NOMO-1 (cell line): ENCODE measurements at regions not wholly inside any gene's neighbourhood (a gene's known extent, or its start where the extent isn't known, plus 50 kb on each side); places are given as distances from the start of the nearest gene placed in this dataset.
"Not testable (repeated sequence)": the region's sequence is repeated elsewhere in the genome, so short reads cannot be mapped to it uniquely, and the experiment has no call there.

Source experiments
- DNase-seq, 2 experiments: peaks; one replicate each; lab custom pipeline; 2025; ENCODE audit not compliant: unreplicated experiment in 2 of 2; lab: John Stamatoyannopoulos, UW

DNA sequence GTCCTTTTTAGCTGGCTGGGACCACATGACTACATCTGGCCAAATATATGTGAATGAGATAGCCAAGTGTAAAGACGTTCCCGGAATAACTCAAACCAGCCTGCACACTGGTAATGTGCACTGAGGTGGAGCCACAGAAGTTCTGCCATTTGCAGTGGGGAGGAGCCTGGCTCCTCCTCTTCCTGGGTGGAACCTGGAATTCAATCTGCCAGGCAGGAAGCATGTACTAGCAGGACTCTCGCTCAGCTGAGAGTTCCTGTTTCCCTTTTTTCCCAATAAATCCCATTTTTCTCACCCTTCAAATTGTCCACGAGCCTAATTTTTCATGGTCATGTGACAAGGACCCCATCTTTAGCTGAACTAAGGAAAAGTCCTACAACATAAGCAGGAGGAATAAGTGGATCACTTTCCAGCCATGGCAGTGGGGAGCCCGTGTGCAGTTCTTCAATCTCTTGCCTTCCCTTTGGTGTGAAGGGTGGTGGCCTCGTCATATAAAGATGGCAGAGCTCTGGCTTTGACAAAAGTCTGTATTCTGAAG is 183.2 kb downstream of the UXS1 start:
- no peak for DNase-seq

DNA sequence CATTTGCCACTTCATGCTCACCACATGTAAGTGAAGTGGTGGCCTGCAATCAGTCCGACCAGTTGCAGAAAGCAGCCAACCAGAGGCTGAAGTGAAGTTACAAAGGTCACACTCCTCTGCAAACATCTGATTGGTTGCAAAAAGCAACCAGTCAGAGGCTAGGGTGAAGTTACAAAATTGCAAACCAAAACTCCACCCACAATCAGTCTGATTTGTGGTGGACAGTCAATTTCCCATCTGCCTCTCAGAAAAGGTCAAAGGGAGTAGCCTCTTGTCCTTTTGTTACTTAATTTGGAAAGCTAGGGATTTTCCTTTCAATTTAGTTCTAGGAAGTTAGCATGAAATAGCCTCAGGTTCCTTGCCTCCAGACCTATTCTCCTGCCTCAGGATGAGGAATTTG is 185.0 kb downstream of the UXS1 start:
- DNase-seq = no peak

DNA sequence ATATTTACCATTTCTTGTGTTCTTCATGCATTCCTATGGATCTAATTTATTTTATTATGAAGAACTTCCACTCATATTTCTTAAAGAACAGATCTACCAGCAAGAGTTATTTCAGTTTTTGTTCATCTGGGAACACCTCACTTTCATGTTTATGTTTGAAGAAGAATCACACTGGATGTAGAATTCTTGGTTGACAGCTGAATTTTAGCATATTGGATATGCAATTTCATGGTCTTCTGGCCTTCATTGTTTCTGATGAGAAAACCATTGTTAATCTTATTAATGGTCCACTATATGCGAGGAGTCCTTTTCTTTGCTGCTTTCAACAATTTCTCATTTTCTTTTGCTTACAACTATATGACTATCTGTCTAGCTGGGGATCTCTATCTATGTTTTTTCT is 189.2 kb downstream of the UXS1 start:
- no peak for DNase-seq

DNA sequence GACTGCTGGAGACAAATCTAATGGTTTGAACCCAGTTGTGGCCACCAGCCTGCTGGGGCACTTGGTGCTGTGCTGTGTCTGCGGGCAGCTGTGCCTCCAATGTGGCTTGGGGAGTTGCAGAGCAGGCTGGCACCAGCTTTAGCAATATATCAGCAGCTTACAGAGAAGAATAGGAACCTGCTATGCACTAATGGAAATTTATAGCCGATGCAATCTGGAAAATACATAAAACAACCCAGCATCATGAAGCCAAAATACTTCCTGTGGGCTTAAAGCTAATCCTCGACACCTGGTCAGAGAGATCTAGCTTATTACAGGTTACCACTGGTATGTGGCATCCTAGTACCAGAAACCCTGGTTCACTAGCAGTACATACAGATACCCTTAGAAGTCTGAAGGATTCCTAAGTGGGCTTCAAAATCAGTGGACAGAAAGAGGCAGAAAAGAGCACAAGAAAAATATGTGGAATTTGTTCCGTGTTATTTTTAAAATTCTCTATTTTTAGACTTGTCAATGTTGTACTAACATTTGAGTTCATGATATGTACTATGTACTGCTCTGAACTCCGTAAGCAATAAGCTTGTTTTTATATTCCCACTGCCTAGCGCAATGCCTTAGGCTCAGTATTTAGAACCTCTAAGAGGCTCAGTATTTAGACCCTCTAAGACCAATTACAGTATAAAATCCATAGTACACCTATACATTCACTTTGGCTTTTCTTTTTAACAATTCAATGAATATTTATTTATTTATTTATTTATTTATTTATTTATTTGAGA is 194.7 kb downstream of the UXS1 start:
- DNase-seq = no peak

DNA sequence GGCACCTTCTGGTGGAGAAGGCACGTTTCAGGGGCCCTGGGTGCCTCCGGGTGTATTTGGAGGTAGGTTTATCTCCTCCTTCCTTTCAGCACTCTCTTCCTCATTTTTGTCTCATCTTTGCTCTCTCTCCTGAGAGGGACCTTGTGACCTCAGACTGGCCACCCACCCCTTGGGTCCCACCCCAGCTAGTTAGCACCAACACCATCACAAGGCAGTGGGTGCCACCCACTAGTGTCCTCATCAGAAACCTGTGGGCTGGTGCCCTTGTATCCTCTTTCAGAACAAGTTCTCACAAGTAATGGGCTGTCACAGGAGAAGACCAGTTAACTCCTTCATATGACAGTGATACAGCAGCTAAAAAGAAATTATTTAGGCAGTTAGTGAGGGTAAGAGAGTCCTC is 196.4 kb downstream of the UXS1 start:
- DNase-seq = no peak

DNA sequence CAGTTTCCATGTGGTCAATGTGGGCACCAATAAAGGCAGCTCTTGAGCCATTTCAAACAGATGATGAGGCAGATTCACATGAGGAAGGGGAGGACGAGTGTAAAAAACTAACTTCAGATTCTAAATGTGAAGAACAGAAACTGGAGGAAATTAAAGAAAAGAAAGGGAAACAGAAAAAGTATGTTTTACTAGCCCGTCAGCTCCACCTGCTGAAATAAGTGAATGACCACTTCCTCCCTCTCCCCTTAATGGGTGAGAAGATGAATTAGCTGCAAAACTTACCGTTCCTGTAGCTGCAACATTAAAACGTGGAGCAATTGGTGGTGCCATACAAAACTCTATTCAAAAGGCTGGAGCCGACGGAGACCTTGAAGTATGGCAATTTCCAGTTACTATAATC is 203.5 kb downstream of the UXS1 start:
- DNase-seq = peak in 1 of 2 experiments; percentile 61

DNA sequence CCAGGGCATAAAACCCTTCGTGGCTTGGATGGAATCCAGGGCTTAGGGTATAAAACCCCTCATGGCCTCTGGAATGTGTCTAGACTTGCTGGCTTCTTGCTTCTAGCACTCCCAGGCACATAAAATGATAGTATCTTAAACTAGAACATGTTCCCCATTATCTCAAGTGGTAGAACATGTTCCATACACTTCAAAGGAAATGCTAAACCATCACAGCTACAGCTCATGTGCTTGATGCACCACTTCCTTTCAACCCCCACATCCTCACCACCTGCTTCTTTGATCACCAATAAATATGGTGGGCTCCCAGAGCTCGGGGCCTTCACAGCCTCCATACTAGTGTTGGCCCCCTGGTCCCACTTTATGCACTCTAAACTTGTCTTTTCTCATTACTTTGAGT is 204.3 kb downstream of the UXS1 start:
- not testable (repeated sequence) for DNase-seq

DNA sequence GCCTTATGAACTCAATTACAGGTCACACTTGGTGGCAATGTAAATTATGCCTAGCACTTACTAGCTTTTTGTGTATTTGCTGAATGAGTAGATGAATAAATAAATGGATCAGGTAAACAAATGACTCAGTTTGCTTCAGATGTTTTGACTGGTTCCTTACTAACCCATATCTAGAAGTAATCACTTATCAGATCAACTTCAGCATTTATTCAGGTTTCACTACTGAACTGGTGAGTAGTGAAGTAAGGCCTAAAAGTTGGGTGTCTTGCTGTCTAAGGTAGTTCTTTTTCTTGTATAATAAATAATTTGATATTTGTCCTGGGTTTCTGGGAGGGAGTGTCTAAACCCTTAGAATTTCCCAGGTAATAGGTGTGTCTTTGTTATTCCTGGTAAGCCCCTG is 205.0 kb downstream of the UXS1 start:
- DNase-seq = no peak

DNA sequence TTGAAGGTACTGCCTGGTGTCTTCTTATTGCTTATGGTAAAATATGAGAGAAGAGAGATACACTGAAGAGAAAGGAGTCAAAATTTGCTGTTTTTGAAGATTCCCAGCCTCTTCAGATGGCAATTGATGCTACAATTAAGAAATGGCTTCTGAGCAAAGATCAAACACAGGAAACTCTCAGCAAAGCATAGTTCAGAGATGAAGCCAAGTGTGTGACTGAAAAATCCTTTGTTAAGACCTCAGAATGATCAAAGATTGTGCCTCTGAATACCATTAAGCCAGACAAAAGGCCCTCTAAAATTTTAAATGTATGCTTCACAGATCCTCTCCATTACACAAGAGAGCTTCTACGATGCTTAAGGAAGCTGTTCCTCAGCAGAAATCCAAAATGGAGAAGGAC is 216.3 kb downstream of the UXS1 start:
- DNase-seq = no peak

DNA sequence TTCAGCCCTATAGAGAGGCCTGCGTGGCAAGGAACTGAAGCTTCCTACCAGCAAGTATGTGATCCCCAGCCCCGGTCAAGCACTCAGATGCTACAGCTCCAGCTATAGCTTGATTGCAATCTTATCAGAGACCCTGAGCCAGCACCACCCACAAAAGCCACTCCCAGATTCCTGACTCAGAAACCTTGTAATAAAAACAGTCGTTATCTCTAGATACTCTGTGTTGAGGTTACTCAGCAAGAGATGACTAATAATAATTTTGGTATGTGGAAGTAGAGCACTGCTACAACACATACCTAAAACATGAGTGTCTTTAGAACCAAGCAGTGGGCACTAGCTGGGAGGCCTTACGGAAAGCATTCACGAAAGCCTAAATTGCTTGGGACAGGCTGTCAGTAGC is 216.9 kb downstream of the UXS1 start:
- no peak for DNase-seq

DNA sequence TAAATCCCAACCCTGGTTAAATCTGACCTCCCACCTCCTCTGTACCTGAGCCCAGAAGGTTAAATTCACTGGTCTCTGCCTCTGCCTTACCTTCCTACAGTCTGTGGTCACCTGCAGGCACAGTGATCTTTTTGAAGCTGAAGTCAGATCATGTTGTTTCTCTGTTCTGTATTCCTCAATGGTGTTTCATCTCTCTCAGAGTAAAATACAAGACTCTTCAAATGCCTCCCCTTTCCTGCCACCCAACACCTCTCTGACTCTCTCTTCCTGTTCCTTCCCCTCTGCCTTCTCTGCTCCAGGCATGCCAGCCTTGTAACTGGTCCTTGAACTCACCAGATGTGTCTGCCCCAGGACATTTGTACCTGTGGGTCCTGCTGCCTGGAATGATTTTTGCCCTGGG is 219.3 kb downstream of the UXS1 start:
- DNase-seq = no peak

DNA sequence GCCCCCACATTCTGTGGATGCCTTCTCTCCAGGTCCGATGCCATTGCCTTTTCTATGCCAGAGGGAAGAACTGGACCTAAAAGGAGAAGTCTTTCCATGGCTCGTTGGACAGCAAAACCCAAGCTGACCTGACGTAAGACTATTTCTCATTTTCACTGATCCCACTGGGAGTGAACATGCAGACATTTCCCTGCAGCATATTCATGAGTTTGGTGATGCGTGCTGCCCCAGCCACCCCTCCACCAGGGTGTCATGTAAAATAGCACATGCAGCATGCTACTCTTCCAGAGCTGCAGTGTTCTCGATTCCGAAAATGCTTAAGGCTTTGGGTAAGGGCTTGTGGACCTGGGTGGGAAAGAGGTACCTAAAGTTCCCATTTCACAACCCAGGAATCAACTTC is 221.2 kb downstream of the UXS1 start:
- DNase-seq = no peak

DNA sequence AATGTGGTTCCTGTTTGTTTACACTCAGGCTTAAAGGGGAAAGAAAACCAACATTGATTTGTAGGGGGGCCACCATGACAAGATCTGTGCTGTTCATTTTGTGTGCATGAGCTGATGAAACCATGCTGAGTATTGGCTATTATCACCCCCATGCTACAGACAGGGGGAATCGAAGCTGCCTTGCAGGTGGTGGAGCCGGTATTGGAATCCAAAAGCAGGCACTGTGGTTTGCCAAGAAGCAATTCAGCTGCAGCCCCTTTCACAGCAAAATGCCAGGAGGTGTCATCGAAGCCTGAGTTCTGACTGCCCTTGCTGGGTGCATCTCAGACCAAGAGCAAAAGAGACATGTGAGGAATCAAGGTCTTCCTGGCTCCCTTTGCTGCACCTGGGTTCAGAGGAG is 221.9 kb downstream of the UXS1 start:
- no peak for DNase-seq

DNA sequence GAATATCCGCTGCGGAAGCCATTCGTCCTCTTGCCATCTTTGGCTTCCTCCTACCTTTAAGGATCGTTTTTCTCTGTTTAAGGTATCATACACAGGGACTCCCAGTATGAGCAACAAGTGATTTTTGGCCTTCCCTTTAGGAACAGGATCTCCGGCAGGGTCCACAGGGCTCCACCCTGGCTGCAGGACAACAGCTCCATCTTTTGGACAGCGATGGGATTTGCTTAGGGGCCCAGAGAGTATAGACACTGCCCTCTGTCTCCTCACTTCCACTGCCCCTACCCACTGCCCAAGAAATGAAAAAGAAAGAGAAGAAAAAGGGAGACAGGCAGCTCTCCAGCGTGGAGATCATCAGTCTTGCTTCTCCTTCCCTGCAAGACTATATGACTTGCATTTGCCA is 224.5 kb downstream of the UXS1 start:
- no peak for DNase-seq

DNA sequence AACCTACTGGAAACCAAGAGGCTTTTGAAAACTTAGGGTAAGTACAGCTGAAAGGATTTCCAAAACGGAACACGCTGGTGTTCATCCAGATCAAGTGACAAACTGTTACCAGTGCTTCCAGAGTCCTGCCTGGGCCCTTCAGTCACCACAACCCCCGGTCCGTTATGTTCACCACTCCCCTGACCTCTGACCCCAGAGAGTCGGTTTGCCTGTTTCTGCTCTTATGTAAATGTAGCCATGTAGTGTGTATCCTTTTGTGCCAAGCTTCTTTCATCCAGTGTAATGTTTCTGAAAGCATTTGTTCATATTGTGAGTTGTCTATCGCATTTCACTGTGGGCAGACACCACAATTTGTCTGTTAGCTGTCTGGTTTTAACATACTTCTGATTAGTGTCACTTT is 217.5 kb downstream of the NCK2 start:
- no peak for DNase-seq

DNA sequence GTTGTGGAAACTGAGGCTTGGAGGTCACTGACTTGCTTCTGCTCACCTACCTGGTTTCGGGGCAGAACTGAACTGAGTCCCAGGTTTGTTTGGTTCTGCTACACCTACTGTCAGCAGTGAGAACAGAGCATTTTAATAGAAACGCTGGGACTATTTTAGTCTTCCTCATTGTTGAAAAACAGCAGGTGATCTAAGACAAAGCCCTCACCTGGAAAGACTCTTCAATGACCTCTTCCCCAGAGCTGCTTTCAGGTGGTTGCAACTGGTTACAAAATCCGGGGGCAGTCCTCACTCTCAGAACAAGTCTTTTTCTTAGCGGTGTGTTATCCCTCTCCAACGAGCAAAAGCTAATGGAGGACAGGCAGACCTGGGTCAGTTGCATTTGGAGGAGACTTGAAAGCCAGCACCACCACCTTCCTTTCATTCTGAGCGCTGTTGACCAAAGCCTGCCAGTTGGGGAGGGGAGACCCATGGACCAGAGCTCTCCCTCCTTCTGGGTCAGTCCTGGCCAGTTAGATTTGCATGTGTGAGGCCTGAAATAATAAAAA is 217.0 kb downstream of the NCK2 start:
- DNase-seq = no peak

DNA sequence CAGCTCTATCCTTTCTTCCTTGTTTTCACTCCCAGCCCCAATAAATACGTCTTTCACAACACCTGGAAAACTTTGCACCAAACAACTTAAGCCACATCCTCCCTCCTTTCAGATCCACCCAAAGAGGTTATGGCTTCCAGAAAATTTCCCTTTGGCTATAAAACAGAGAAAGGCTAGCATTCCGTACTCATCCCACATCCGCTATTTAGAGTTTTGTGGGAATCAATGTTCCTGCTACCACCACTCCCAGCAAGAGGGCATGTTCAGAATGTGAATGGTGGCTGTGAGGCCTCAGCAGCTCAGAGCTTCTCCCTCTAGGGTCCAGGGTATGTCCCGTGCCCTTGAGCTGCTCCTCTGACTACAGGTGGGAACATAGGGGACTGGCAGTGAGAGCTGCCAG is 214.6 kb downstream of the NCK2 start:
- no peak for DNase-seq

DNA sequence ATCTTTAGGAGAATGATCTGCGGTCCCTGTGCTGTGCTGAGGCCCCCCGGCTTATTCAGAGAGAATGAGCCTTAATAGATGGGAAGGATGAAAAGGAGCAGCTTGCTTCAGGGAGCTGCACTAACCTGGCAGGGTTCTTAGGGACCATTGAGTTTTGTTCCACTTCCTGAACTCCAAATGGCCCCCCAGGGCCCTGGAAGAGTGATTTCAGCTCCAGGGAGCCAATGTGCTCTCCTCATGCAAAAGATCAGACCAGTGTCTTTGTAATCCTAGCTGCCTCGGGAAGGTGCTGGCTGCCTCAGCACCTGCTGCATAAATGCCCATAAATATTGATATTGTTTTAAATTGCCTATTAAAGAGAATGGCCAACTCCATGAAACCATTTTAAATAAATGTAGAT is 210.2 kb downstream of the NCK2 start:
- no peak for DNase-seq

DNA sequence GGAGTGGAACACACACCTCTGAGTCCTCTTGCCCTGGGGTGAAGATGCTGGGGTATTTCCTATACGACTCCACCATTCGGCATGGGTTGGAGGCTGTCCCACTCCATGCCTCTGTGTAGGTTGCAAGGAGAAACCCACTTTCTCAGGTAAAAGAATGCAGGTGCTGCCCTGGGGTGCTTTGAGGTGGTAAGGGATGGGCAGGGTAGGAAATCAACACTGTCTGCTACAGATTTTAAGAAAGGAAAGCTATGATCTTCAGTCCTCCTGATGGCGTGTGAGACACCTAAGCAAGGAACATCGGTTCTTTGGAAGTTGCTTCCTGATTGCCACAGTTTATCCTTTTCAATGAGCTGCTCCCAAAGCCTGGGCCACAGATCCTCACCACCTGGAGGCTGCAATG is 209.2 kb downstream of the NCK2 start:
- no peak for DNase-seq

DNA sequence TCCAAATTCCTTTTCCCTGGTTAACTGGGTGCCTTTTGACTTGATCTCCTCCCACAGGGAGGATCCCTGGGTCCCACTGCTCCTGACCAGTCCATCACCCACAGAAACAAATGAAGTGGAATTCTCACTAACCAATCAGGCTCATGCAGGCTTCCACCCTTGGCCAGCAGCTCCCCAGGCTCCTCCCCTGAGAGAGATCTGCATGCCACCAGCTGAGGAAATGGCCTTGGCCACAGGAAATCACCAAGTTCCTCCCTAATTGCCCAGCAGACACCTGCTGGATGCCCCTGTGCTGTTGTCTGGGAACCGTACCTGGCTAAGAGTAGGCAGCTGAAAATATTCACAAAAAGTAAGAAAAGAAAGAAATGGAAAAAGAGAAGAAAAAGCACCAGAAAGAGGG is 207.4 kb downstream of the NCK2 start:
- DNase-seq = no peak

DNA sequence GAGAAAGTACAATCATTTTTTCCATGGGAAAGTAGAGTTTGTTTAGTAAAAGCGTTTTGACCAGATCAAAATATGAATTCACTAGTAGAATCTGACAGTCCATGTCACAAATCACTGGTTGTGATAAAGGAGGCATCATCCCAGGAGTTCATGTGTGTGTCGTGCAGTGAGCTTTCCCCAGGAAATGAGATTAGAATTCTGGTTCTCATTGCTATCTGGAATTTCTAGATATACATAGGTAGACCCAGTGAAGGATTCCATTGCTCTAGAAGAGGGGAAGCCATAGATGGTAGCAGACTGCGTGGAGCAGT is 206.6 kb downstream of the NCK2 start:
- no peak for DNase-seq

DNA sequence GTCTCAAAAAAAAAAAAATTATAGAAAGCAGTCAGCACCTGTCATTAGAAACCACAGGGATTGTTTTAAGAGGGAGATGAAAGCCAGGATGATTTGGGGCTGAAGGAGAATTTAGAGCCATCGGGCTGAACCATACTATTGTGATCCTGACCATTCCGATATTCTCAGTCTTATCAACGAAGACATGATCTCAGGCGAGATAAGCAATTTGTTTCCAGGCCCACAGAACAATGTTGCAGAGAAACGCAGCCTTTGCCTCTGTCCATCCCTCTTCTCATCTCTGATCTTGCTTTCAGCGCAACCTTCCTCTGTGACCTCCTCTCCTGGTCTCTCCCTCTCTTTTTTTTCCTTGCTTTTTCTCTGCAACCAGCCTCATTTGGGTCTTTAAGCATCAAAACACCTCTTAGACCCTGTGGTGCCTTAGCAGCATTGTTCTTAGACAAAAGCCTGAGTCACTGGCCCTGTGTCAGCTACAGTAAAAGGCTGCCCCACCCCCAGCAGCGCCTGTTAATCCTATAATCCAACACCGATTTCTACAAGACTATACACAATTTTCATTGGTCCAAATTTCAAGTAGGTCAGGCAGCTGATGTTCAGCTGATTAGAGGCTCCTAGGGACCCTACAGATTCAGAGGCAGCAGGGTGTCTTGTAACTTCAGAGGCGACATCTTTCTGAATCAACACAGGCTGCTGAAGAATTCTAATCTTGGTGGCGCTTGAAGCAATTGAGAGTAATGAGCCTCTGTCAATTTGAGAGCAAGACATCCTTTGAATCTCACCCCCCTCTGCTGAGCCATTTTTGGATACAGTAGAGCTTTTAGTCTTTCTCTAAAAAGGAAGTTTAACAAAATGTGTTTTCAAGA is 206.0 kb downstream of the NCK2 start:
- no peak for DNase-seq
